ENCODE measurements at regions not wholly inside any gene's neighbourhood (a gene's known extent, or its start where the extent isn't known, plus 50 kb on each side); places are given as distances from the start of the nearest gene placed in this dataset.

DNA sequence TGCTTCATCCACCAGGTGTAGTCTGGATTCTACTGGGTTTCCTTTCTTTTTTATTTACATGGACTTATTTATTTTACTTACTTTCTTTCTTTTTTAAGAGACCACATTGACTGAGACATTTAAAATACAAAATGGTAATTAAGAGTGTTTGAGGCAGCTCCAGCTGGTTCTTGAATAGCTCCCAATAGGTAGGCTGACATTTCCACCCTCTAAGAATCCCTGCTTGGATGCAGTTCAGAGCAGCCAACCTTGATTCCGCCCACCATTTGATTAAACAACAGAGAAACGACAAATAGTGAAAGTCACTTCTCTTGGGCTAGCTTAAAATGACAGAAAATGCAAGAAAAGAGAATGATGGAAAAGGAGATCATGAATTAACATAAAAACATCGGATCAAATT lies 270.5 kb downstream of the TUSC7 start:
- TF ChIP-seq POLR2A (IDR thresholded peaks at IDR 0.05) (no peak), EP300 (IDR thresholded peaks at IDR 0.05) (no peak), POLR2AphosphoS5 (IDR thresholded peaks at IDR 0.05) (no peak)
- TF ChIP-seq, protein P1, sequence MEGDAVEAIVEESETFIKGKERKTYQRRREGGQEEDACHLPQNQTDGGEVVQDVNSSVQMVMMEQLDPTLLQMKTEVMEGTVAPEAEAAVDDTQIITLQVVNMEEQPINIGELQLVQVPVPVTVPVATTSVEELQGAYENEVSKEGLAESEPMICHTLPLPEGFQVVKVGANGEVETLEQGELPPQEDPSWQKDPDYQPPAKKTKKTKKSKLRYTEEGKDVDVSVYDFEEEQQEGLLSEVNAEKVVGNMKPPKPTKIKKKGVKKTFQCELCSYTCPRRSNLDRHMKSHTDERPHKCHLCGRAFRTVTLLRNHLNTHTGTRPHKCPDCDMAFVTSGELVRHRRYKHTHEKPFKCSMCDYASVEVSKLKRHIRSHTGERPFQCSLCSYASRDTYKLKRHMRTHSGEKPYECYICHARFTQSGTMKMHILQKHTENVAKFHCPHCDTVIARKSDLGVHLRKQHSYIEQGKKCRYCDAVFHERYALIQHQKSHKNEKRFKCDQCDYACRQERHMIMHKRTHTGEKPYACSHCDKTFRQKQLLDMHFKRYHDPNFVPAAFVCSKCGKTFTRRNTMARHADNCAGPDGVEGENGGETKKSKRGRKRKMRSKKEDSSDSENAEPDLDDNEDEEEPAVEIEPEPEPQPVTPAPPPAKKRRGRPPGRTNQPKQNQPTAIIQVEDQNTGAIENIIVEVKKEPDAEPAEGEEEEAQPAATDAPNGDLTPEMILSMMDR (IDR thresholded peaks at IDR 0.05), result no peak
